ENCODE measurements at regions not wholly inside any gene's neighbourhood (a gene's known extent, or its start where the extent isn't known, plus 50 kb on each side); places are given as distances from the start of the nearest gene placed in this dataset.

DNA sequence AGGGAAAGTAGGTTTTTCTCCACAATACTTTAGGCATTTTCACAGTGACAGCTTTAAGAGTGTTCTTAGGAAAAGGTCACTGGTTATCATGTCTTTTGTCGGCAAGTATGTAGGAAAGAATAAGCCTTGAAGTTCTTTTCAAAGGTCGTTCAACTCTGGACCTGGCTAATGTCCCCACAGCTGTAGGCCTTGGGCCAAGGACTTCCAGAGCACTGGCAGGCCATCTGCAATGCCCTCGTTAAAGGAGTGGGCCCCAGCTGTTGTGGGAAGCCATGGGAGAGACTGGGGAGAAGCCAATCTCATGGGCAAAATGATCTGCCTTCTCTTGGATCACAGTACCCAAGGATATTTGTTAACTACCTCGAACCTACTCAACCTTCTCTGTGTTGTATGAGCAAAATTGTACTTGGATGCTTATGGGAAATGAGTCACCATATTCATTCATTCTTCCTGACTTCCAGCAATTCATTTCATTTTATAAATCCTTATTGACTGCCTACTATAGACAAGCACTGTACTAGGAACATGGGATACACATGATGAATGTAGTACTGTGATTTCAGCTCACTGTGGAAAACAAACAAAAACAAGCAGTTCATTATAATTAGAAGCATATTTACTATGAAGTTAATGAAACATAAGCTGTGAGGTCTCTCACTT, 141.1 kb upstream of the KIT start:
- TF ChIP-seq SIN3A (conservative IDR thresholded peaks at IDR 0.05 in 1 of 2, IDR thresholded peaks at IDR 0.05 in 1 of 2; ENCODE audit: low read depth in 1 of 2, low read length in 2 of 2): no peak
- TF ChIP-seq, protein P1, sequence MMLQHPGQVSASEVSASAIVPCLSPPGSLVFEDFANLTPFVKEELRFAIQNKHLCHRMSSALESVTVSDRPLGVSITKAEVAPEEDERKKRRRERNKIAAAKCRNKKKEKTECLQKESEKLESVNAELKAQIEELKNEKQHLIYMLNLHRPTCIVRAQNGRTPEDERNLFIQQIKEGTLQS (IDR thresholded peaks at IDR 0.05; ENCODE audit: insufficient read depth, low read depth, low read length): no peak
- TF ChIP-seq, protein P2, sequence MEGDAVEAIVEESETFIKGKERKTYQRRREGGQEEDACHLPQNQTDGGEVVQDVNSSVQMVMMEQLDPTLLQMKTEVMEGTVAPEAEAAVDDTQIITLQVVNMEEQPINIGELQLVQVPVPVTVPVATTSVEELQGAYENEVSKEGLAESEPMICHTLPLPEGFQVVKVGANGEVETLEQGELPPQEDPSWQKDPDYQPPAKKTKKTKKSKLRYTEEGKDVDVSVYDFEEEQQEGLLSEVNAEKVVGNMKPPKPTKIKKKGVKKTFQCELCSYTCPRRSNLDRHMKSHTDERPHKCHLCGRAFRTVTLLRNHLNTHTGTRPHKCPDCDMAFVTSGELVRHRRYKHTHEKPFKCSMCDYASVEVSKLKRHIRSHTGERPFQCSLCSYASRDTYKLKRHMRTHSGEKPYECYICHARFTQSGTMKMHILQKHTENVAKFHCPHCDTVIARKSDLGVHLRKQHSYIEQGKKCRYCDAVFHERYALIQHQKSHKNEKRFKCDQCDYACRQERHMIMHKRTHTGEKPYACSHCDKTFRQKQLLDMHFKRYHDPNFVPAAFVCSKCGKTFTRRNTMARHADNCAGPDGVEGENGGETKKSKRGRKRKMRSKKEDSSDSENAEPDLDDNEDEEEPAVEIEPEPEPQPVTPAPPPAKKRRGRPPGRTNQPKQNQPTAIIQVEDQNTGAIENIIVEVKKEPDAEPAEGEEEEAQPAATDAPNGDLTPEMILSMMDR (IDR thresholded peaks at IDR 0.05; ENCODE audit: control extremely low read depth in 1 of 3, insufficient read depth in 1 of 3, low read depth in 1 of 3, low read length in 3 of 3): no peak
- no peak for TF ChIP-seq SUZ12 (IDR thresholded peaks at IDR 0.05; ENCODE audit: low read length)
- no peak for TF ChIP-seq YY1 (IDR thresholded peaks at IDR 0.05; ENCODE audit: low read depth, low read length)
- TF ChIP-seq JUND (IDR thresholded peaks at IDR 0.05; ENCODE audit: low read length): no peak
- TF ChIP-seq POLR2AphosphoS5 (IDR thresholded peaks at IDR 0.05; ENCODE audit: low read depth, low read length): no peak
- no peak for TF ChIP-seq NANOG (IDR thresholded peaks at IDR 0.05; ENCODE audit: insufficient read depth, low read depth, low read length, poor library complexity, severe bottlenecking)
- TF ChIP-seq EZH2 (IDR thresholded peaks at IDR 0.05; ENCODE audit: low read depth, low read length, severe bottlenecking): no peak
- TF ChIP-seq, protein P3, sequence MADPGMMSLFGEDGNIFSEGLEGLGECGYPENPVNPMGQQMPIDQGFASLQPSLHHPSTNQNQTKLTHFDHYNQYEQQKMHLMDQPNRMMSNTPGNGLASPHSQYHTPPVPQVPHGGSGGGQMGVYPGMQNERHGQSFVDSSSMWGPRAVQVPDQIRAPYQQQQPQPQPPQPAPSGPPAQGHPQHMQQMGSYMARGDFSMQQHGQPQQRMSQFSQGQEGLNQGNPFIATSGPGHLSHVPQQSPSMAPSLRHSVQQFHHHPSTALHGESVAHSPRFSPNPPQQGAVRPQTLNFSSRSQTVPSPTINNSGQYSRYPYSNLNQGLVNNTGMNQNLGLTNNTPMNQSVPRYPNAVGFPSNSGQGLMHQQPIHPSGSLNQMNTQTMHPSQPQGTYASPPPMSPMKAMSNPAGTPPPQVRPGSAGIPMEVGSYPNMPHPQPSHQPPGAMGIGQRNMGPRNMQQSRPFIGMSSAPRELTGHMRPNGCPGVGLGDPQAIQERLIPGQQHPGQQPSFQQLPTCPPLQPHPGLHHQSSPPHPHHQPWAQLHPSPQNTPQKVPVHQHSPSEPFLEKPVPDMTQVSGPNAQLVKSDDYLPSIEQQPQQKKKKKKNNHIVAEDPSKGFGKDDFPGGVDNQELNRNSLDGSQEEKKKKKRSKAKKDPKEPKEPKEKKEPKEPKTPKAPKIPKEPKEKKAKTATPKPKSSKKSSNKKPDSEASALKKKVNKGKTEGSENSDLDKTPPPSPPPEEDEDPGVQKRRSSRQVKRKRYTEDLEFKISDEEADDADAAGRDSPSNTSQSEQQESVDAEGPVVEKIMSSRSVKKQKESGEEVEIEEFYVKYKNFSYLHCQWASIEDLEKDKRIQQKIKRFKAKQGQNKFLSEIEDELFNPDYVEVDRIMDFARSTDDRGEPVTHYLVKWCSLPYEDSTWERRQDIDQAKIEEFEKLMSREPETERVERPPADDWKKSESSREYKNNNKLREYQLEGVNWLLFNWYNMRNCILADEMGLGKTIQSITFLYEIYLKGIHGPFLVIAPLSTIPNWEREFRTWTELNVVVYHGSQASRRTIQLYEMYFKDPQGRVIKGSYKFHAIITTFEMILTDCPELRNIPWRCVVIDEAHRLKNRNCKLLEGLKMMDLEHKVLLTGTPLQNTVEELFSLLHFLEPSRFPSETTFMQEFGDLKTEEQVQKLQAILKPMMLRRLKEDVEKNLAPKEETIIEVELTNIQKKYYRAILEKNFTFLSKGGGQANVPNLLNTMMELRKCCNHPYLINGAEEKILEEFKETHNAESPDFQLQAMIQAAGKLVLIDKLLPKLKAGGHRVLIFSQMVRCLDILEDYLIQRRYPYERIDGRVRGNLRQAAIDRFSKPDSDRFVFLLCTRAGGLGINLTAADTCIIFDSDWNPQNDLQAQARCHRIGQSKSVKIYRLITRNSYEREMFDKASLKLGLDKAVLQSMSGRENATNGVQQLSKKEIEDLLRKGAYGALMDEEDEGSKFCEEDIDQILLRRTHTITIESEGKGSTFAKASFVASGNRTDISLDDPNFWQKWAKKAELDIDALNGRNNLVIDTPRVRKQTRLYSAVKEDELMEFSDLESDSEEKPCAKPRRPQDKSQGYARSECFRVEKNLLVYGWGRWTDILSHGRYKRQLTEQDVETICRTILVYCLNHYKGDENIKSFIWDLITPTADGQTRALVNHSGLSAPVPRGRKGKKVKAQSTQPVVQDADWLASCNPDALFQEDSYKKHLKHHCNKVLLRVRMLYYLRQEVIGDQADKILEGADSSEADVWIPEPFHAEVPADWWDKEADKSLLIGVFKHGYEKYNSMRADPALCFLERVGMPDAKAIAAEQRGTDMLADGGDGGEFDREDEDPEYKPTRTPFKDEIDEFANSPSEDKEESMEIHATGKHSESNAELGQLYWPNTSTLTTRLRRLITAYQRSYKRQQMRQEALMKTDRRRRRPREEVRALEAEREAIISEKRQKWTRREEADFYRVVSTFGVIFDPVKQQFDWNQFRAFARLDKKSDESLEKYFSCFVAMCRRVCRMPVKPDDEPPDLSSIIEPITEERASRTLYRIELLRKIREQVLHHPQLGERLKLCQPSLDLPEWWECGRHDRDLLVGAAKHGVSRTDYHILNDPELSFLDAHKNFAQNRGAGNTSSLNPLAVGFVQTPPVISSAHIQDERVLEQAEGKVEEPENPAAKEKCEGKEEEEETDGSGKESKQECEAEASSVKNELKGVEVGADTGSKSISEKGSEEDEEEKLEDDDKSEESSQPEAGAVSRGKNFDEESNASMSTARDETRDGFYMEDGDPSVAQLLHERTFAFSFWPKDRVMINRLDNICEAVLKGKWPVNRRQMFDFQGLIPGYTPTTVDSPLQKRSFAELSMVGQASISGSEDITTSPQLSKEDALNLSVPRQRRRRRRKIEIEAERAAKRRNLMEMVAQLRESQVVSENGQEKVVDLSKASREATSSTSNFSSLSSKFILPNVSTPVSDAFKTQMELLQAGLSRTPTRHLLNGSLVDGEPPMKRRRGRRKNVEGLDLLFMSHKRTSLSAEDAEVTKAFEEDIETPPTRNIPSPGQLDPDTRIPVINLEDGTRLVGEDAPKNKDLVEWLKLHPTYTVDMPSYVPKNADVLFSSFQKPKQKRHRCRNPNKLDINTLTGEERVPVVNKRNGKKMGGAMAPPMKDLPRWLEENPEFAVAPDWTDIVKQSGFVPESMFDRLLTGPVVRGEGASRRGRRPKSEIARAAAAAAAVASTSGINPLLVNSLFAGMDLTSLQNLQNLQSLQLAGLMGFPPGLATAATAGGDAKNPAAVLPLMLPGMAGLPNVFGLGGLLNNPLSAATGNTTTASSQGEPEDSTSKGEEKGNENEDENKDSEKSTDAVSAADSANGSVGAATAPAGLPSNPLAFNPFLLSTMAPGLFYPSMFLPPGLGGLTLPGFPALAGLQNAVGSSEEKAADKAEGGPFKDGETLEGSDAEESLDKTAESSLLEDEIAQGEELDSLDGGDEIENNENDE (IDR thresholded peaks at IDR 0.05; ENCODE audit: insufficient replicate concordance, low read length): no peak
